AG09319 (cell line): ENCODE measurements at regions not wholly inside any gene's neighbourhood (a gene's known extent, or its start where the extent isn't known, plus 50 kb on each side); places are given as distances from the start of the nearest gene placed in this dataset.

Experiments
- DNase-seq: peaks from one replicate; pipeline ENCODE4 v3.0.0-alpha.2; 2010; ENCODE audit warnings: low read depth; ENCODE audit errors: extremely low read depth
- CTCF ChIP-seq: IDR thresholded peaks from 2 replicates; pipeline ENCODE4 v1.5.1; 2011; ENCODE audit warnings: low read depth, mild to moderate bottlenecking, inconsistent platforms, low read length, moderate library complexity

DNA sequence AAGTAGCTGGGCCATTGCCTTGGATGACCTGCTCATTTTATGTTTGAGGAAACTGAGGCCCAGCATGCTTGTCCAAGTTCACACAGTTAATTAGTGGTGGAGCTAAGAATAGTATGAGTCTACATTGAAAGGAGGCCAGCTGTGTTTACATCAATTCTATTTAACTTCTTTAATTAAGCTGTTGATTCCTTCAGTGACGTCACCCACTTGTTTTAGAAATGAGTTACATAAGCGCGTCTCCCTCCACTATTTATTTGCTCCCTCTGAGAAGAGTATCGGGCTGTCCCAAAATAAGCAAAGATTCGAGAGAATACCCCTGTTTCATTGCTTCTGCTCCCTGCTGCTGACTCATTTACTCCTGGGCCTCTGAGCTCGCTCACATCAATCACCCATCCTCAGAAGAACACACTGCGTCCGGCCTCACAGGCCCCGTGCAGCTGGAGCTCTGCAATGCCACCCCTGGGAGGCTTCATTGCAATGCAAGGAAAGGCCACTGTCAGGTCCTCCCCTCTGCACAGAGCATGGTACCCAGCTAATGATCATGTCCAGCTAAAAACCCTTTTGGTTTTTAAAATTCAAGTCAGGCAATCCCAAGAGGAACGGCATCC, 74.8 kb upstream of the BMP2 start:
- DNase-seq = no peak
- no peak for TF ChIP-seq CTCF

- TF ChIP-seq CTCF = no peak
- no peak for DNase-seq
Measured at GRCh38 chr20:6691516-6691915, 76.0 kb upstream of the BMP2 start.

- TF ChIP-seq CTCF = no peak
- DNase-seq = no peak
Measured at GRCh38 chr20:6689339-6689973, 78.0 kb upstream of the BMP2 start.

DNA sequence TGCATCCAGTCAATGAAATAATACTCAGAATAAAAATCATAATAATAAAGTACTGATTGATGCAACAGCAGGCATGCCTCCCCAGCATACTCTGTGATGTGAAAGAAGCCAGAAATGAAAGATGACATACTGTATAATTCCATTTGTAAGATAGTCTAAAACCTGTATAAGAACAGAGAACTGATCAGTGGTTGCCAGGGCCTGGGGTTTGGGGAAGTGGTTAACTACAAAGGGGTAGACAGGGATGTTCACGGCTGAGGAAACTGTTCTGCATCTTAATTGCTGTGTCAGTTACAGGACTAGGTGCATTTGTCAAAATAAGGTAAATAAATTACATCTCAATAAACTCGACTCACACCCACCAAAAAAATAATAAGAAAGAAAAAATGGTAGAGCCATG, 81.3 kb upstream of the BMP2 start:
- no peak for DNase-seq

GRCh38 chr20:6685626-6686025, 81.9 kb upstream of the BMP2 start:
- DNase-seq = no peak
- no peak for TF ChIP-seq CTCF

More for the DNA sequence above, 81.3 kb upstream of the BMP2 start:
- TF ChIP-seq CTCF = no peak

- no peak for DNase-seq
- TF ChIP-seq CTCF = no peak
Measured at GRCh38 chr20:6685181-6685582, 82.3 kb upstream of the BMP2 start.

DNA sequence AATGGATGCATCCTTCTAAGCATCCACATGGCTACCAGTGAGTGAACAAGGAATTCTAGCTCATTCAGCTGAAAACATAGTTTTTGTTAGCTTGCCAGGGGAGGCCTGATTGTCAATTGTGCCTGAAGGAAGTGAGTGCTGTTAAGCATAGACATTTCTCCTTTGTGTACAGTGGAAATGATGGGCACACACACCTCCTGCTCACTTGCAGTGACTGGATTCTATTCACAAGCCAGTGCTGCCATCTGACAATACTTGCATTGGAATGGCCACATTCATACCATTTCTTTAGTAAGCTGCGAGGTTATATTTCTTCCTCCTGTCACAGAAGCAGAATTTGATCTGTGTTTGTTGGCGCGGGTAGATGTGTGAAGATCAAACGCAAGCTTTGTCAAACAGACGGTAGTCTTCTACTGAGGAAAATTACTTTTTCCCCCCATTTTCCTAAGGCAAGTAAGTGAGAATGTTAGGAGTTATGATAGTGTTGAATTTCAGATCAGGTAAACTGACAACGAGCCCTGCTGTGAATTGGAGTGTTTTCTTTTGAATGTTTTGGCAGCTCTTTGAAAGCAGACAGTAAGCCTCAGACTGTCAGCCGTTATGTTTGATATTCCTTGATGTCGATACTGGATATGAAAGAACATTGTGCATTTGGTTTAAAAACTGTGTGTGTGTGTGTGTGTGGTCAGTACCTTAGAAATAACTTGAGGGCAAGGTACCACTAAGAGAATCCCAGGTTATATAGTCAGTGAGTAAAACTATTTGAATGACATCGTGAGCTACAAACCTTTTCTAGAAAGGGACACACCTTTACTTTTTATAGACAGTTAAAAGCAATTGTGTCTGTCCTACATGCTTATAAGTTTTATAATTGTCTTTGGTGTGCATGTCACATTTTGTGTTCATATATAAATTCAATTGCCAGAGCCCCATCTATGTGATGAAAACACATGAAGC, 84.2 kb upstream of the BMP2 start:
- no peak for DNase-seq
- no peak for TF ChIP-seq CTCF
